B cell (primary cell): ENCODE measurements at regions not wholly inside any gene's neighbourhood (a gene's known extent, or its start where the extent isn't known, plus 50 kb on each side); places are given as distances from the start of the nearest gene placed in this dataset.

Experiments used
- ATAC-seq: fragments of 200-7000 bp; cut with Tn5 transposase; one replicate; pipeline ENCODE4 v1.10.0; 2021; ENCODE audit warnings: low read depth, mild to moderate bottlenecking, moderate number of reproducible peaks, moderate library complexity
- CTCF ChIA-PET: fragments of 350-600 bp; sonication (Branson Sonifier 250); formaldehyde crosslinking; loops from one replicate; lab custom pipeline; 2021; ENCODE audit warnings: antibody characterized with exemption, inconsistent platforms; lab: Charles Lee
- POLR2A ChIA-PET: fragments of 350-600 bp; sonication (Branson Sonifier 250); formaldehyde crosslinking; loops from one replicate; lab custom pipeline; 2021; ENCODE audit warnings: antibody characterized with exemption; lab: Charles Lee
- DNase-seq: peaks from one replicate; pipeline ENCODE4 v3.0.0; 2013
- H2AFZ ChIP-seq: 2 replicates; pipeline ENCODE4 v1.6.1; 2012; ENCODE audit warnings: mild to moderate bottlenecking, low read depth, low read length; ENCODE audit not compliant: insufficient read depth, poor library complexity, severe bottlenecking
- H3K27ac ChIP-seq, 2 donors: 1 replicate in 1 of 2; 2 replicates in 1 of 2; pipeline ENCODE4 v1.5.1; 2012 to 2013; ENCODE audit warnings: low read length in 2 of 2, mild to moderate bottlenecking in 2 of 2, moderate library complexity in 1 of 2
- H3K27me3 ChIP-seq, 4 experiments: fragments of 200-600 bp in 1 of 4; sonication (generic) in 1 of 4; replicated peaks in 1 of 4; 1 replicate in 2 of 4; 2 replicates in 2 of 4; pipeline versions ENCODE4 v1.6.1 to v1.7.0; 2013 to 2016; ENCODE audit warnings: low read length in 3 of 4, mild to moderate bottlenecking in 2 of 4, mixed read lengths in 1 of 4, moderate library complexity in 1 of 4; ENCODE audit not compliant: insufficient read depth in 4 of 4, control insufficient read depth in 3 of 4; ENCODE audit errors: control extremely low read depth in 1 of 4
- H3K36me3 ChIP-seq, 2 experiments: replicated peaks in 1 of 2; 1 replicate in 1 of 2; 2 replicates in 1 of 2; pipeline versions ENCODE4 v1.6.1 to v1.7.1; 2013; ENCODE audit warnings: low read length in 1 of 2; ENCODE audit not compliant: insufficient read depth in 2 of 2, control insufficient read depth in 1 of 2; ENCODE audit errors: control extremely low read depth in 1 of 2, extremely low read depth in 1 of 2
- H3K4me1 ChIP-seq, 2 donors: fragments of 200-600 bp in 1 of 2; sonication (generic) in 1 of 2; 1 replicate in 1 of 2; 2 replicates in 1 of 2; pipeline versions ENCODE4 v1.5.1 to v1.6.1; 2013 to 2017; ENCODE audit warnings: low read length in 2 of 2; ENCODE audit not compliant: control insufficient read depth in 2 of 2, insufficient read depth in 2 of 2
- H3K4me2 ChIP-seq: replicated peaks from 2 replicates; pipeline ENCODE3; 2012; ENCODE audit warnings: mild to moderate bottlenecking, low read depth, low read length; ENCODE audit not compliant: poor library complexity, severe bottlenecking
- H3K4me3 ChIP-seq, 5 experiments: fragments of 200-600 bp in 1 of 5; sonication (generic) in 1 of 5; 1 replicate in 3 of 5; 2 replicates in 2 of 5; pipeline versions ENCODE4 v1.5.1 to v1.7.0; 2011 to 2016; ENCODE audit warnings: low read length in 4 of 5, mild to moderate bottlenecking in 4 of 5, low read depth in 2 of 5, control low read depth in 1 of 5, moderate library complexity in 1 of 5; ENCODE audit not compliant: insufficient read depth in 1 of 5; ENCODE audit errors: control extremely low read depth in 1 of 5, extremely low read depth in 1 of 5
- H3K79me2 ChIP-seq: fragments of 200-600 bp; sonication (generic); one replicate; pipeline ENCODE4 v1.6.0; 2016; ENCODE audit warnings: low read length; ENCODE audit not compliant: control insufficient read depth, insufficient read depth
- H3K9ac ChIP-seq: fragments of 200-600 bp; sonication (generic); 2 replicates; pipeline ENCODE4 v1.6.1; 2017; ENCODE audit warnings: mild to moderate bottlenecking, low read length, moderate library complexity
- H3K9me3 ChIP-seq, 3 donors: one replicate each; pipeline versions ENCODE4 v1.6.1 to v1.7.1; 2013; ENCODE audit warnings: low read length in 2 of 3; ENCODE audit not compliant: control insufficient read depth in 2 of 3, insufficient read depth in 1 of 3; ENCODE audit errors: control extremely low read depth in 1 of 3
- H4K20me1 ChIP-seq: 2 replicates; pipeline ENCODE4 v1.6.0; 2012; ENCODE audit warnings: mild to moderate bottlenecking, low read length; ENCODE audit not compliant: insufficient read depth, control insufficient read depth, poor library complexity, severe bottlenecking
- H3K27ac Mint-ChIP-seq: one replicate; pipeline ENCODE4 v1.8.0; 2021; ENCODE audit warnings: mixed read lengths
- H3K27me3 Mint-ChIP-seq: one replicate; pipeline ENCODE4 v1.8.0; 2021; ENCODE audit warnings: mixed read lengths
- H3K4me1 Mint-ChIP-seq: one replicate; pipeline ENCODE4 v1.8.0; 2021; ENCODE audit warnings: mixed read lengths
- H3K4me3 Mint-ChIP-seq: one replicate; pipeline ENCODE4 v1.8.0; 2021; ENCODE audit warnings: mixed read lengths
- H3K9me3 Mint-ChIP-seq: one replicate; pipeline ENCODE4 v1.8.0; 2022; ENCODE audit warnings: mixed read lengths; ENCODE audit not compliant: insufficient read depth
- CTCF ChIP-seq: fragments of 200-600 bp; IDR thresholded peaks from one replicate; pipeline ENCODE4 v1.8.0; 2022; ENCODE audit warnings: antibody characterized with exemption, mild to moderate bottlenecking
- EZH2 ChIP-seq: IDR thresholded peaks from 2 replicates; pipeline ENCODE4 v1.6.1; 2012; ENCODE audit warnings: borderline replicate concordance, low read depth, mild to moderate bottlenecking, moderate library complexity, low read length; ENCODE audit not compliant: insufficient read depth, poor library complexity, severe bottlenecking
- WGBS: methylation state at CpG from one replicate; pipeline ENCODE4 v1.1.5; 2013; ENCODE audit warnings: missing lambda C conversion rate; ENCODE audit not compliant: insufficient coverage; 5-methylcytosine and 5-hydroxymethylcytosine counted together
- intact Hi-C: fragments of 100-400 bp; cut with micrococcal nuclease; formaldehyde crosslinking; loops from one replicate; pipeline ENCODE4 v1.10.0; 2022

- H4K20me1 ChIP-seq, result no peaks in the 10 kb centered on the region
- H3K4me1 Mint-ChIP-seq, result no peaks in the 10 kb centered on the region
- peaks cover 4% of the 10 kb centered on the region for H3K9me3 Mint-ChIP-seq
- H3K27me3 ChIP-seq, result no peaks in the 10 kb centered on the region
- H3K9me3 ChIP-seq, result no peaks in the 10 kb centered on the region
- no peak overlapping the region for H2AFZ ChIP-seq
- H3K27ac ChIP-seq, result no peak overlapping the region
- H3K4me3 ChIP-seq, result no peak overlapping the region
- DNase-seq (no peak), ATAC-seq (no peak)
- no peaks in the 10 kb centered on the region for H3K79me2 ChIP-seq
- H3K4me3 Mint-ChIP-seq, result no peak overlapping the region
- TF ChIP-seq EZH2 (no peak), CTCF (no peak)
- H3K4me1 ChIP-seq, result no peaks in the 10 kb centered on the region
- no peak overlapping the region for H3K27ac Mint-ChIP-seq
- no peaks in the 10 kb centered on the region for H3K36me3 ChIP-seq
- no peaks in the 10 kb centered on the region for H3K27me3 Mint-ChIP-seq
- ChIA-PET POLR2A (no interaction called here), CTCF (no interaction called here)
- intact Hi-C loops, result no loop called here
- 89% methylated on average over 4 of the region's 6 CpGs for WGBS
- H3K9ac ChIP-seq, result no peak overlapping the region
- no peak overlapping the region for H3K4me2 ChIP-seq
Observed at GRCh38 chr18:72995558-72995957, 127.8 kb upstream of the NETO1 start.

- Histone ChIP-seq H3K36me3 (no peaks in the 10 kb centered on the region), H3K4me1 (no peaks in the 10 kb centered on the region), H3K9me3 (no peaks in the 10 kb centered on the region), H3K79me2 (no peaks in the 10 kb centered on the region), H3K27me3 (no peaks in the 10 kb centered on the region), H3K9ac (no peak overlapping the region), H3K27ac (no peak overlapping the region), H2AFZ (no peak overlapping the region), H4K20me1 (no peaks in the 10 kb centered on the region), H3K4me2 (no peak overlapping the region), H3K4me3 (no peak overlapping the region)
- no peak for ATAC-seq
- peaks cover 4% of the 10 kb centered on the region for H3K9me3 Mint-ChIP-seq
- H3K4me1 Mint-ChIP-seq, result no peaks in the 10 kb centered on the region
- H3K4me3 Mint-ChIP-seq, result no peak overlapping the region
- POLR2A ChIA-PET, result no interaction called here
- no peak for DNase-seq
- CTCF ChIA-PET, result no interaction called here
- intact Hi-C loops, result no loop called here
- TF ChIP-seq CTCF, result no peak
- no peak for TF ChIP-seq EZH2
- H3K27ac Mint-ChIP-seq, result no peak overlapping the region
- H3K27me3 Mint-ChIP-seq, result no peaks in the 10 kb centered on the region
- WGBS, result no CpG with 5 or more reads among the region's 3 CpGs
Observed at GRCh38 chr18:72993250-72993649, 125.5 kb upstream of the NETO1 start.
